HuH-7.5 (cell line): ENCODE measurements at regions not wholly inside any gene's neighbourhood (a gene's known extent, or its start where the extent isn't known, plus 50 kb on each side); places are given as distances from the start of the nearest gene placed in this dataset.
"Not testable (repeated sequence)": the region's sequence is repeated elsewhere in the genome, so short reads cannot be mapped to it uniquely, and the experiment has no call there.

Experiments
- DNase-seq: peaks from one replicate; pipeline ENCODE4 v3.0.0; 2011; ENCODE audit warnings: low spot score

GRCh38 chr14:40694023-40694422 is 912.7 kb upstream of the LRFN5 start:
- DNase-seq, result no peak

DNA sequence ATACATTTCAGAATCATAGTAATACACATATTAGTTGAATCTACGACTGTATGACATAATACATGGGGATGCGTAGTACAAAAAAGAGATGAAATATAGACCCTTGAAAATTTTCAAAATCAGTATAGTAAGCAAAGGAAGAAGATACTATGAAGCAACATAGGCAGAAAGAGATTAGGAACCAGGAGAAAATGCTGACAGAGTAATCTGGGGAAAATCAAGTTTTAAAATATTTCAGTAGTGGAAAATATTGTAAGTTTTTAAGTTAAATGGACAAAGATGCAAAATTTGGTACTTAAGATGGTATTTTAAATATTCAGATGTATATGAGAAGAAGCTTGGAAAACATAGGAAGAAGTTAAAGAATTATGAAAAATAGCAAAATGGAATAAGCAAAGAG is 915.6 kb upstream of the LRFN5 start:
- DNase-seq, result no peak

DNA sequence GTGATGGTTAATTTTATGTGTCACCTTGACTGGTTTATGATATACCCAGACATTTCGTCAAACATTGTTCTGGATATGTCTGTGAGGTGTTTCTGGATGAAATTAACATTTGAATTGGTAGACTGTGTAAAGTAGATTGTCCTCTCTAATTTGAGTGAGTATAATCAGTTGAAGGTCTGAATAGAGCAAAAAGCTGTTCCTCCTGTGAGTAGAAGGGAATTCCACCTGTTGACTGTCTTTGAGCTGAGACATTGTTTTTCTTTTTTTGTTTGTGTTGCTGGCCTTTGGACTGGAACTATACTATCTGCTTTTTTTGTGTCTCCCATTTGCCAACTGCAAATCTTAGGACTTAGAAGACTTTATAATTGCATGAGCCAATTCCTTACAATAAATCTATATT is 920.9 kb upstream of the LRFN5 start:
- DNase-seq, result no peak

- no peak for DNase-seq
Measured at GRCh38 chr14:40684328-40684727, 922.3 kb upstream of the LRFN5 start.

GRCh38 chr14:40682131-40682913 is 924.4 kb upstream of the LRFN5 start:
- no peak for DNase-seq

DNA sequence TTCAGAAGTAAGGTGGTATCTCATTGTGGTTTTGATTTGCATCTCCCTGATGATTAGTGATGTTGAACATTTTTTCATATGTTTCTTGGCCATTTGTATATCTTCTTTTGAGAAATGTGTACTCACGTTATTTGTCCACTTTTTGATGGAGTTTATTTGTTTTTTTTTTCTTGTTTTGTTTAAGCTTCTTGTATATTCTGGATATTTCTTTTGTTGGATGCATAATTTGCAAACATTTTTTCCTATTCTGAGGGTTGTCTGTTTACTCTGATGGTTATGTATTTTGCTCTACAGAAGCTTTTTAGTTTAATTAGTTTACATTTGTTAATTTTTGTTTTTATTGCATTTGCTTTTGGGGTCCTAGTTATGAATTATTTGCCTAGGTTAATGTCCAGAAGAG is 927.4 kb upstream of the LRFN5 start:
- DNase-seq, result no peak

GRCh38 chr14:40677206-40677605 is 929.5 kb upstream of the LRFN5 start:
- DNase-seq, result not testable (repeated sequence)

GRCh38 chr14:40674502-40674901 is 932.2 kb upstream of the LRFN5 start:
- no peak for DNase-seq

- DNase-seq, result no peak
Measured at GRCh38 chr14:40656311-40656710, 950.4 kb upstream of the LRFN5 start.

DNA sequence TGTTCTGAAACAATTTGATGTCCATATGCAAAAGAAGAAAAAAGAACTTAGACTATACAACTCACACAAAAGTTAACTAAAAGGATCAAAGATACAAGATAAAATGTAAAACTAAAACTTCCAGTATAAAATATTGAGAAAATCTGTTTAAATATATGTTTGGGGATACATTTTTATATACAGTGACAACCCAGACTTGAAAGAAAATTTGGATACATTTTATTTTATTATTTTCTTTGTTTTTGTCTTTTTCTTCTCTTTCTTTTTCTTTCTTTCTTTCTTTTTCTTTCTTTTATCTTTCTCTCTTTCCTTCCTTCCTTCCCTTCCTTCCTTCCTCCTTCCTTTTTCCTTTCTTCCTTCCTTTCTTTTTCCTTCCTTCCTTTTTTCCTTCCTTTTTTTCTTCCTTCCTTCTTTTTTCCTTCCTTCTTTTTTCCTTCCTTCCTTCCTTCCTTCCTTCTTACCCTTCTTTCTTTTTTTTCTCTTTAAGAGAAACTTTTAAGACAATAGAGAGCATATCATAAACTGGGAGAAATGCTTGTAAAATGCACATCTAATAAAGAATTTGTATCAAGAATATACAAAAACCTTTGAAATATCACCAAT is 954.5 kb upstream of the LRFN5 start:
- DNase-seq, result no peak

DNA sequence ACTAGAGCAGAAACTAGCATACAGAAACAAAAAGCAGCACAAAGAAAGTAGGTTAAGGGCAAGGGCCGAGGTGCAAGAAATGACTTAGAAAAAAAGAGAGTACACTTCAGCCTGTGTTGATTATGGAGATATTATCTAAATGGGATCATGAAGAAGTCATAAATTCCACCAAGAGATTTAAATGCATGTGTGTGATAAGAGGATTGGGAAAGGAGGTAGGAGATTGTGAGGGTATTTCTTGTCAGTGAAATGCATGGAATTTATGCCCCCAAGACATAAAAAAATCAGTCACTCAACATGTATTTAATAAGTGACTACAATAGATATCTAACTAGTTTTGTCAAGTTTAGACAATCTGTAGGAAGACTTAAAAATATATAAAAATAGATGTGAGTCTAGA is 976.2 kb upstream of the LRFN5 start:
- no peak for DNase-seq

- DNase-seq, result peak; percentile 3
Measured at GRCh38 chr14:40629551-40630137, 977.0 kb upstream of the LRFN5 start.

GRCh38 chr14:40629144-40629543 is 977.5 kb upstream of the LRFN5 start:
- peak; percentile 5 for DNase-seq

GRCh38 chr14:40623643-40624042 is 983.0 kb upstream of the LRFN5 start:
- no peak for DNase-seq

- DNase-seq, result no peak
Measured at GRCh38 chr14:40618225-40618898, 988.3 kb upstream of the LRFN5 start.

DNA sequence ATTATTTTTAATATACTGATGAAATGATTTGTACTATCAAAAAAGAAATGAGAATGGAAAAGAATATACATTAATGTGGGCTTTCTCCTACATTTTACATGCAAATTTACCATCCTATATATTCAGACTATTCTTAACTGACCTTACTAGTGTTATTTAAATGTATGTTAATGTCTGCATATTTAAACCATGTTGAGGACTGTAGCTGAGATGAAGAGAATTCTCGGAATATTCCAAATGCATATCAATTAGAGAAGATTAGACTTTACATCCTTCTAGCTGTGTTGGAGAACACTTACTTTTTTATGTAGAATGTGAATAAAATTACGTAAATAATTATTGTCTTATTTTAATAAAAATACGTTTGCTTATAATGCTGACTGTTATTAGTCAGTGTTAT is 990.1 kb upstream of the LRFN5 start:
- no peak for DNase-seq

- no peak for DNase-seq
Measured at GRCh38 chr14:40601063-40601462, 1005.6 kb upstream of the LRFN5 start.

DNA sequence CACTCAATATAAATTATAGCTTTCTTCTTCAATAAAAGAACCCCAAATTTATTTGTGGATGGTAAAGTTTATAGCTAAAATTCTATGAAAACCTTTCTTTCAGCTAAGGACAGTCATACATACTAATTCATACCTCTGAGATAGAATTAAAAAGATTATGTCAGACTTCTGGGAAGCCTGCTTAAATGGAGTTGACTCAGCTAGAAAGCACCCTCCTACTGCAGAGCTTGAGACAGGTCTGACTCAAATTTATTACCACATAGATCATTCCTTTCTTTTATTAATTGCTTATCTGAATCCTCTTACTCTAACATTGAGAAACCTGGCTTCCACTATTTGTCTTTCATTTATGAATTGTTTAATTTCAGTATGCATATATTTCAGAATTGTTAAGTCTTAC is 1007.0 kb upstream of the LRFN5 start:
- no peak for DNase-seq

- DNase-seq, result no peak
Measured at GRCh38 chr14:40581264-40581663, 1025.4 kb upstream of the LRFN5 start.

GRCh38 chr14:40576880-40577478 is 1029.7 kb upstream of the LRFN5 start:
- DNase-seq, result no peak

DNA sequence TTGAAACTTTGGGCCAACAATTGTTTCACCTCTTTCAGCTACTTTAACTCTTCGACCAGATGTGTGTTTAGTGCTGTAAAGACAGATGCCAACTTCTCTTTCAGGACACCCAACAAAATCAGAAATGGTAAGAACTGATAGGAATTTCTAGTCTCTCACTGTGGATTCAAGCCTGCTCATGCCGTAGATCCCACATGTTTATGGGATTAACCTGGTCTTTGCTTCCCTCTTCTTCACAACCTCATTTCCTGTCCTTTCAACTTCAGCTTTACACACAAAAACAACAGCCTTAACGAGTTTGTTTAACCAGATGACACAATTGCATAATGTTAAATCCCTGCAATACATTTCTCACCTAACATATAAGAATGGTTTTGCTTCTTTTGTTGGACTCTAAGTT is 1031.9 kb upstream of the LRFN5 start:
- no peak for DNase-seq

- DNase-seq, result peak; percentile 11
Measured at GRCh38 chr14:40525314-40525713, 1081.4 kb upstream of the LRFN5 start.

DNA sequence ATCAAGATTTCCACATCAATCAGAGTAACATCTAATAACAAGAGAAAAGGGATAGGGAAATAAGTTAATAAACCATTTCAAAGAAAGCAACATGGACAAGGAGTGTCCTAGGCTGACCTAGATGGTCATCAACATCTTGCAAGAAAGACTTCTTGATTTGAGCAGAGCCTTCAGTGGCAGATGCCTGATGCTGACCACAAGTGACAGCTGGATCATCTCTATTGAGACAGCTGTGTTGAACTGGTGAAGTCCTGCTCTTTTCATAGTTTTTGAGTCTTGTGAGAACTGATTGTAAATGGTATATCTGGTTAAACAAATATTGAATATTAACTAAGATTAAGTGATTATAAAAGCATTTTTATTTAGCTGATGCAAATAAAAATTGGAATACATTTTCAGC is 1083.6 kb upstream of the LRFN5 start:
- DNase-seq, result no peak
